Ishikawa (cell line): ENCODE measurements at regions not wholly inside any gene's neighbourhood (a gene's known extent, or its start where the extent isn't known, plus 50 kb on each side); places are given as distances from the start of the nearest gene placed in this dataset.

Source experiments
- CEBPB ChIP-seq: IDR thresholded peaks from 2 replicates; pipeline ENCODE4 v1.6.1; 2012
- CREB1 ChIP-seq: IDR thresholded peaks from 2 replicates; pipeline ENCODE4 v1.6.1; 2012; ENCODE audit warnings: low read depth
- EGR1 ChIP-seq: IDR thresholded peaks from 2 replicates; pipeline ENCODE4 v1.6.1; 2012
- EP300 ChIP-seq: IDR thresholded peaks from 2 replicates; pipeline ENCODE4 v1.6.1; 2012; ENCODE audit warnings: borderline replicate concordance
- FOXM1 ChIP-seq: IDR thresholded peaks from 2 replicates; pipeline ENCODE4 v1.6.1; 2012; ENCODE audit warnings: low read depth, borderline replicate concordance
- MAX ChIP-seq: IDR thresholded peaks from 2 replicates; pipeline ENCODE4 v1.6.1; 2012
- NFIC ChIP-seq: IDR thresholded peaks from 2 replicates; pipeline ENCODE4 v1.6.1; 2012
- RAD21 ChIP-seq: IDR thresholded peaks from 2 replicates; pipeline ENCODE4 v1.6.1; 2012; ENCODE audit warnings: low read depth
- REST ChIP-seq: IDR thresholded peaks from 2 replicates; pipeline ENCODE4 v1.6.1; 2012; ENCODE audit warnings: low read depth, mild to moderate bottlenecking
- TAF1 ChIP-seq: IDR thresholded peaks from 2 replicates; pipeline ENCODE4 v1.6.1; 2012; ENCODE audit warnings: low read depth, mild to moderate bottlenecking
- TCF12 ChIP-seq: IDR thresholded peaks from 2 replicates; pipeline ENCODE4 v1.6.1; 2012; ENCODE audit warnings: low read depth
- TEAD4 ChIP-seq: IDR thresholded peaks from 2 replicates; pipeline ENCODE4 v1.6.1; 2012
- USF1 ChIP-seq: IDR thresholded peaks from 2 replicates; pipeline ENCODE4 v1.6.1; 2012
- YY1 ChIP-seq: IDR thresholded peaks from 2 replicates; pipeline ENCODE4 v1.6.1; 2012; ENCODE audit warnings: low read depth
- ZBTB7A ChIP-seq: IDR thresholded peaks from 2 replicates; pipeline ENCODE4 v1.6.1; 2012; ENCODE audit warnings: low read depth

- TF ChIP-seq TCF12 (no peak), YY1 (no peak), EP300 (no peak), USF1 (no peak), RAD21 (no peak), CREB1 (no peak), CEBPB (no peak), EGR1 (no peak), TAF1 (no peak), NFIC (no peak), TEAD4 (no peak), FOXM1 (no peak), ZBTB7A (no peak), MAX (no peak), REST (no peak)
These were observed 883.3 kb downstream of the BRD1 start for GRCh38 chr22:48944433-48944750.

GRCh38 chr22:48943567-48944432 lies 883.9 kb downstream of the BRD1 start:
- TF ChIP-seq RAD21 (peak; percentile 22; the same call in 1 of the 2 replicates), CREB1 (no peak)

GRCh38 chr22:48942698-48943566 lies 884.7 kb downstream of the BRD1 start:
- TF ChIP-seq REST (peak; percentile 50; the same call in 1 of the 2 replicates), EP300 (no peak)

GRCh38 chr22:48941903-48942575 lies 885.6 kb downstream of the BRD1 start:
- TF ChIP-seq USF1 (no peak), MAX (no peak), RAD21 (no peak), TEAD4 (no peak), TAF1 (no peak), ZBTB7A (no peak), REST (no peak), FOXM1 (no peak), CEBPB (no peak), EP300 (no peak), EGR1 (no peak), TCF12 (no peak), NFIC (no peak), YY1 (no peak), CREB1 (no peak)
